Mucosa of rectum (tissue), 2 donors: ENCODE measurements at regions not wholly inside any gene's neighbourhood (a gene's known extent, or its start where the extent isn't known, plus 50 kb on each side); places are given as distances from the start of the nearest gene placed in this dataset.
"Not testable (repeated sequence)": the region's sequence is repeated elsewhere in the genome, so short reads cannot be mapped to it uniquely, and the experiment has no call there.

Source experiments
- H3K27ac ChIP-seq, 2 donors: one replicate each; pipeline ENCODE4 v1.7.0; 2013; ENCODE audit warnings: inconsistent platforms in 2 of 2, low read depth in 2 of 2, low read length in 2 of 2
- H3K27me3 ChIP-seq, 2 donors: one replicate each; pipeline ENCODE4 v1.7.0; 2013; ENCODE audit warnings: low read length in 2 of 2; ENCODE audit not compliant: control insufficient read depth in 2 of 2, insufficient read depth in 2 of 2
- H3K36me3 ChIP-seq, 2 donors: one replicate each; pipeline ENCODE4 v1.7.0; 2013; ENCODE audit warnings: low read length in 2 of 2; ENCODE audit not compliant: control insufficient read depth in 2 of 2, insufficient read depth in 2 of 2
- H3K4me1 ChIP-seq, 2 donors: one replicate each; pipeline ENCODE4 v1.7.0; 2013; ENCODE audit warnings: low read length in 2 of 2, mild to moderate bottlenecking in 1 of 2; ENCODE audit not compliant: control insufficient read depth in 2 of 2, insufficient read depth in 2 of 2
- H3K4me3 ChIP-seq, 2 donors: one replicate each; pipeline ENCODE4 v1.7.0; 2013; ENCODE audit warnings: low read length in 2 of 2
- H3K9ac ChIP-seq, 2 donors: one replicate each; pipeline ENCODE4 v1.7.0; 2013; ENCODE audit warnings: low read length in 2 of 2, low read depth in 1 of 2, mild to moderate bottlenecking in 1 of 2
- H3K9me3 ChIP-seq, 2 donors: one replicate each; pipeline ENCODE4 v1.7.0; 2013; ENCODE audit warnings: low read length in 2 of 2; ENCODE audit not compliant: control insufficient read depth in 2 of 2
- donor health status: healthy.
- donor health status: Normal muscosa, but diverticular disease.

- H3K9ac ChIP-seq: no peak overlapping the region
- H3K27ac ChIP-seq: no peak overlapping the region
- H3K27me3 ChIP-seq: no peaks in the 10 kb centered on the region
- no peaks in the 10 kb centered on the region for H3K4me1 ChIP-seq
- H3K9me3 ChIP-seq: no peaks in the 10 kb centered on the region
- no peaks in the 10 kb centered on the region for H3K36me3 ChIP-seq
- no peak overlapping the region for H3K4me3 ChIP-seq
Observed at GRCh38 chr17:83159204-83160049, 80.0 kb downstream of the METRNL start.

GRCh38 chr17:83160443-83161297 lies 81.3 kb downstream of the METRNL start:
- H3K36me3 ChIP-seq: no peaks in the 10 kb centered on the region
- no peak overlapping the region for H3K4me3 ChIP-seq
- H3K27me3 ChIP-seq: no peaks in the 10 kb centered on the region
- H3K4me1 ChIP-seq: no peaks in the 10 kb centered on the region
- no peaks in the 10 kb centered on the region for H3K9me3 ChIP-seq
- H3K9ac ChIP-seq: no peak overlapping the region
- no peak overlapping the region for H3K27ac ChIP-seq

- Histone ChIP-seq H3K9me3 (no peaks in the 10 kb centered on the region), H3K4me3 (no peak overlapping the region), H3K4me1 (no peaks in the 10 kb centered on the region), H3K27ac (no peak overlapping the region), H3K9ac (no peak overlapping the region), H3K27me3 (no peaks in the 10 kb centered on the region), H3K36me3 (no peaks in the 10 kb centered on the region)
Observed at GRCh38 chr17:83161298-83162034, 82.1 kb downstream of the METRNL start.

- Histone ChIP-seq H3K27me3 (no peaks in the 10 kb centered on the region), H3K36me3 (no peaks in the 10 kb centered on the region), H3K4me3 (no peak overlapping the region), H3K27ac (no peak overlapping the region), H3K9ac (no peak overlapping the region), H3K9me3 (no peaks in the 10 kb centered on the region), H3K4me1 (no peaks in the 10 kb centered on the region)
Observed at GRCh38 chr17:83162035-83162745, 82.8 kb downstream of the METRNL start.

GRCh38 chr17:83164490-83164889 lies 85.1 kb downstream of the METRNL start:
- Histone ChIP-seq H3K4me3 (no peak overlapping the region), H3K36me3 (no peaks in the 10 kb centered on the region), H3K27me3 (no peaks in the 10 kb centered on the region), H3K4me1 (no peaks in the 10 kb centered on the region), H3K9me3 (no peaks in the 10 kb centered on the region), H3K27ac (no peak overlapping the region), H3K9ac (no peak overlapping the region)

GRCh38 chr17:83170571-83171260 lies 91.3 kb downstream of the METRNL start:
- Histone ChIP-seq H3K27ac (no peak overlapping the region), H3K27me3 (no peaks in the 10 kb centered on the region), H3K9me3 (no peaks in the 10 kb centered on the region)

GRCh38 chr17:83171661-83172060 lies 92.3 kb downstream of the METRNL start:
- H3K27me3 ChIP-seq: no peaks in the 10 kb centered on the region

More at GRCh38 chr17:83170571-83171260, 91.3 kb downstream of the METRNL start:
- Histone ChIP-seq H3K4me1 (no peaks in the 10 kb centered on the region), H3K4me3 (no peak overlapping the region), H3K9ac (no peak overlapping the region), H3K36me3 (no peaks in the 10 kb centered on the region)

GRCh38 chr17:83172099-83172498 lies 92.7 kb downstream of the METRNL start:
- H3K9ac ChIP-seq, H3K9me3 ChIP-seq, H3K4me3 ChIP-seq, H3K27me3 ChIP-seq, H3K27ac ChIP-seq, H3K4me1 ChIP-seq, H3K36me3 ChIP-seq: not testable (repeated sequence)

More at GRCh38 chr17:83171661-83172060, 92.3 kb downstream of the METRNL start:
- no peaks in the 10 kb centered on the region for H3K36me3 ChIP-seq
- H3K9ac ChIP-seq: no peak overlapping the region
- H3K4me1 ChIP-seq: no peaks in the 10 kb centered on the region
- no peak overlapping the region for H3K27ac ChIP-seq
- no peaks in the 10 kb centered on the region for H3K9me3 ChIP-seq
- H3K4me3 ChIP-seq: no peak overlapping the region

GRCh38 chr17:83172646-83173045 lies 93.2 kb downstream of the METRNL start:
- not testable (repeated sequence) for H3K4me1 ChIP-seq, H3K9me3 ChIP-seq

More at GRCh38 chr17:83172646-83173045, 93.2 kb downstream of the METRNL start:
- H3K27me3 ChIP-seq, H3K36me3 ChIP-seq, H3K27ac ChIP-seq, H3K4me3 ChIP-seq, H3K9ac ChIP-seq: not testable (repeated sequence)
